Psoas muscle (tissue), 7 donors: ENCODE measurements at regions not wholly inside any gene's neighbourhood (a gene's known extent, or its start where the extent isn't known, plus 50 kb on each side); places are given as distances from the start of the nearest gene placed in this dataset.
A peak's percentile ranks its signal among the peaks of the same experiment; 100 is the strongest.

Experiments
- ATAC-seq, 4 donors: fragments of 200-7000 bp; cut with Tn5 transposase; one replicate each; pipeline ENCODE4 v1.9.1; 2020; ENCODE audit warnings: moderate library complexity in 3 of 4, mild to moderate bottlenecking in 2 of 4
- DNase-seq, 2 donors: peaks; one replicate each; pipeline ENCODE4 v3.0.0-alpha.2; 2020
- H3K27ac ChIP-seq: fragments of 200-600 bp; one replicate; pipeline ENCODE4 v1.8.0; 2022
- H3K27me3 ChIP-seq, 3 donors: fragments of 200-600 bp in 1 of 3; one replicate each; pipeline versions ENCODE4 v1.6.1 to v1.8.0; 2013 to 2022; ENCODE audit warnings: low read length in 2 of 3, mild to moderate bottlenecking in 2 of 3, moderate library complexity in 1 of 3; ENCODE audit not compliant: insufficient read depth in 3 of 3
- H3K36me3 ChIP-seq, 2 donors: fragments of 200-600 bp in 1 of 2; one replicate each; pipeline versions ENCODE4 v1.6.1 to v1.8.0; 2013 to 2022; ENCODE audit warnings: low read depth in 1 of 2, mild to moderate bottlenecking in 1 of 2, moderate library complexity in 1 of 2; ENCODE audit not compliant: insufficient read depth in 1 of 2
- H3K4me1 ChIP-seq: fragments of 200-600 bp; one replicate; pipeline ENCODE4 v1.8.0; 2022
- H3K4me3 ChIP-seq: fragments of 200-600 bp; one replicate; pipeline ENCODE4 v1.8.0; 2022; ENCODE audit warnings: mild to moderate bottlenecking
- H3K9me3 ChIP-seq: fragments of 200-600 bp; one replicate; pipeline ENCODE4 v1.8.0; 2022
- CTCF ChIP-seq: fragments of 200-600 bp; IDR thresholded peaks from one replicate; pipeline ENCODE4 v1.8.0; 2022; ENCODE audit warnings: antibody characterized with exemption
- WGBS, 3 donors: extraction: QIAGEN DNeasy Blood & Tissue Kit; methylation state at CpG; one replicate each; pipeline versions ENCODE4 v1.1.6 to v1.1.7; 2013; 5-methylcytosine and 5-hydroxymethylcytosine counted together
- intact Hi-C, 2 donors: fragments of 100-400 bp; cut with DNase I; formaldehyde crosslinking; loops; one replicate each; pipeline versions ENCODE4 v1.11.0 to v1.14.2; 2022
- donor health status: healthy with polysubstance abuse.
- donor health status: DM: no; HTN: no; CAD: no; lungs with moderate emphysema.
- donor health status: Bipolar disorder and iron deficiency.
- donor health status: healthy.
- donor health status: DM: yes; HTN: yes; CAD: no.
- donor health status: DM: no; HTN: no; CAD: no.
- donor health status: DM: yes; HTN: yes; CAD: no.

GRCh38 chrX:38999967-39000745 lies 198.9 kb downstream of the MID1IP1 start:
- Histone ChIP-seq H3K4me3 (no peak overlapping the region), H3K36me3 (no peaks in the 10 kb centered on the region), H3K27me3 (peaks cover 0 to 9% (median 0%) of the 10 kb centered on the region in 3 donors), H3K9me3 (no peaks in the 10 kb centered on the region), H3K4me1 (peaks cover 2% of the 10 kb centered on the region), H3K27ac (peak overlapping the region; percentile 48)
- ATAC-seq (peak; percentile 71 to 88 (median 82)), DNase-seq (no peak)
- intact Hi-C loops, result no loop called here
- 35 to 55% (median 40%) methylated on average over 2 of the region's 2 CpGs for WGBS, 3 donors
- no peak for TF ChIP-seq CTCF

GRCh38 chrX:39000802-39001201 lies 199.5 kb downstream of the MID1IP1 start:
- H3K27ac ChIP-seq, result peak overlapping the region; percentile 48
- no peak for TF ChIP-seq CTCF
- ATAC-seq, result peak in 1 of 4 donors; percentile 6
- H3K9me3 ChIP-seq, result no peaks in the 10 kb centered on the region
- intact Hi-C loops, result no loop called here
- H3K4me1 ChIP-seq, result peaks cover 2% of the 10 kb centered on the region
- DNase-seq, result no peak
- WGBS, 3 donors, result 71 to 95% (median 95%) methylated on average over 1 of the region's 1 CpG
- H3K27me3 ChIP-seq, result peaks cover 0 to 4% (median 0%) of the 10 kb centered on the region in 3 donors
- H3K36me3 ChIP-seq, result no peaks in the 10 kb centered on the region
- H3K4me3 ChIP-seq, result no peak overlapping the region

DNA sequence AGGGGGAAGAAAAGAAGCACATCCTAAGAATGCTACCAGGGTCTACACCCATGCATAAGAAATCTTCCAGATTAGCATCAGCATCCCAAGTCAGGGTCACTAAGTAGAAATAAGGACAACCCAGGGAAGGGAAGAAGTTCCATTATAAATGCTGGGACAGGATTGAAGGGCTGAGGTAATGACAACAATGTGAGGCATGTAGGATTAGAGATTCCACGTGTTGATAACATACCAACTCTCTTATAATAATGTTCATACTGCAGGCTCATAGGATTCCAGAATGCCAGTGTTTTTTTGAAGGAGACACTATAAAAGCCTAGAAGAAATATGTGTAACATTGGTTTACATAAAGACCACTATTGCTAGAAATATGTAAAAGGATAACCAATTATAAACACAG lies 201.2 kb downstream of the MID1IP1 start:
- no peak for TF ChIP-seq CTCF
- Histone ChIP-seq H3K9me3 (no peaks in the 10 kb centered on the region), H3K27me3 (peaks cover 0 to 4% (median 0%) of the 10 kb centered on the region in 3 donors), H3K4me3 (no peak overlapping the region), H3K27ac (no peak overlapping the region), H3K36me3 (no peaks in the 10 kb centered on the region), H3K4me1 (peaks cover 2% of the 10 kb centered on the region)
- WGBS, 3 donors, result 8 to 47% (median 21%) methylated on average over 1 of the region's 1 CpG
- no peak for ATAC-seq
- intact Hi-C loops, result no loop called here
- DNase-seq, result no peak

DNA sequence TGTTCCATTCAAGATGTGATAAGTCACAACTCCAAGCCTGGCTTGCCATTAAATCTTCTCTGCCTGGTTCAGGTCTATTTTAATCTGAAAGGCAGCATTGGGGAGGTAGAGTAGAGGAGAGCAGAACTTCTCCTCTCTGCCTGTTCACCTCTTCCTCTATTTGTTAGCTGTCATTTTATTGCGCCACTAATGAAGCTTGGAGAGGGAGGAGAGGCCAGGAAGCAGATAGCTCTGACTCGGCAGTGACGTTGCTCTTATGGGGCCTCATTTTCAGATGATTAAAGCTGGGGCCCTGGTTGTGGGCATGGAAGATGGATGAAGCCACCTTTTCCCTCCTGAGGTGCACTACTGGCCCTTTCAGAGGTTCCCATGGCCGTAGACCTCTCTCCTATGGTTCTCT lies 207.3 kb downstream of the MID1IP1 start:
- Histone ChIP-seq H3K27ac (no peak overlapping the region), H3K27me3 (peaks cover 0 to 4% (median 0%) of the 10 kb centered on the region in 3 donors), H3K36me3 (no peaks in the 10 kb centered on the region), H3K4me3 (no peak overlapping the region), H3K4me1 (no peaks in the 10 kb centered on the region), H3K9me3 (no peaks in the 10 kb centered on the region)
- DNase-seq (no peak), ATAC-seq (no peak)
- no peak for TF ChIP-seq CTCF
- intact Hi-C loops, result no loop called here
- WGBS, 3 donors, result 83 to 100% (median 90%) methylated on average over 4 of the region's 4 CpGs
